ENCODE measurements at regions not wholly inside any gene's neighbourhood (a gene's known extent, or its start where the extent isn't known, plus 50 kb on each side); places are given as distances from the start of the nearest gene placed in this dataset.

DNA sequence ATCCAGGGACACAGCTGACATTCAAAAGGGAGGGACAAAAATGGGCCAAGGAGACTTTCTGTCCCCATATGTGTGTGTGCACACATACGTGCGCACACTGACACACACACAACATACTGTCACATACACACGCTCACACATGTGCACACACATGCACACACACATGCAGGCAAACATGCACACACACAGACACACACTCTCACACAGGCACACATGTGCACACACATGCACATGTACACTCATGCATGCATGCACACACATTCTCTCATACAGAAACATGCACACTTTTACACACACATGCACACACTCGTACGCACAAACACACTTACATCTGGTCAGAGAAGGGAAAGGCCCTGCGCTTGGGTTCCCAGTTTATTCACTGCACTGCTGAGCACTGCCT is 155.1 kb upstream of the MKI67 start:
- DNase-seq (ENCODE audit: extremely low read depth, low read depth) = no peak
- no peak for TF ChIP-seq CTCF (IDR thresholded peaks at IDR 0.05; ENCODE audit: low read depth, low read length)

DNA sequence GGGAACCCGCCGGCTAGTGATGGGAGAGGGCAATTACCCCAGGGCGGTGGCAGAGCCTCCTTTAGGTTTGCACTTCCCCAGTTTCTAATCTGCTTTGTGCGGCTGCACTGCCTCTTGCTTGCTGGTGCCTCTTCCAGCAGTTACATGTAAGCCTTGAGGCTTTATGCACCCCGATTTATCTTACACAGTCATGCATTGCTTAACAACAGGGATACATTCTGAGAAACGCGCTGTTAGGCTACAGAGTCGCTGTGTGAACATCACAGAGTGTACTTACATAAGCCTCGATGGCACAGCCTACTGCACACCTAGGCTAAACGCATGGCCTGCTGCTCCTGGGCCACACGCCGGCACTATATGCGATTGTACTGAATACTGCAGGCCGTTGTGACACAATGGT is 155.6 kb upstream of the MKI67 start:
- DNase-seq (ENCODE audit: extremely low read depth, low read depth) = no peak
- TF ChIP-seq CTCF (IDR thresholded peaks at IDR 0.05; ENCODE audit: low read depth, low read length) = no peak

DNA sequence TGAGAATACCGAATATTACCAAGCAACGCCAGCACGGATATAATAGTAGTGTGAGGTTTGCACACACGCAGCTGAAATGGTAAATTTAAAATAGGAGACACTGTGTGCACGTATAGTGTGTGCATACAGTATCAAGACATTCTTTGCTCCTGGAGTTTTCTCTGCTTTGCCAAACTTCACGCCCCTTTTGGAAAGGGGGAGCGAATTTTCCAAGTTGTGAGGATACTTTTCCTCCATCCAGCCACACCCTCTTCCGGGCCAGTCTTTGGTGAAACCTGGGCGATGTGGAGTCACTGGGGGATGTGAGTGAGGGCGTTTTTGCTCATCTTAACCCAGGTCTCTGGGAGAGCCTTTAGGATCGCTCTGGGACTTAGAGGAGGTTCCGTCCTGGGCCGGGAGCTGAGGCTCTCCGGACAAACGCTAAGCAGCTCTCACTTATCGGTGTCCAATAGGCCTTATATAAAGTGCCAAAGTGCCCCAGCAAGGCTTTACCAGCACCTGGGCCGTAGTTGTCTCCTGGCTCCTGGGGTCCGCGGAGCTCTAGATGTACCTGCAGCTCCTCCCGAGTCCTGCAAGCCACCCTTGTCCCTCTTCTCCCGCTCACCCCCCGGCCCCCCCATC is 160.0 kb upstream of the MKI67 start:
- TF ChIP-seq CTCF (IDR thresholded peaks at IDR 0.05; ENCODE audit: low read depth, low read length) = no peak

DNA sequence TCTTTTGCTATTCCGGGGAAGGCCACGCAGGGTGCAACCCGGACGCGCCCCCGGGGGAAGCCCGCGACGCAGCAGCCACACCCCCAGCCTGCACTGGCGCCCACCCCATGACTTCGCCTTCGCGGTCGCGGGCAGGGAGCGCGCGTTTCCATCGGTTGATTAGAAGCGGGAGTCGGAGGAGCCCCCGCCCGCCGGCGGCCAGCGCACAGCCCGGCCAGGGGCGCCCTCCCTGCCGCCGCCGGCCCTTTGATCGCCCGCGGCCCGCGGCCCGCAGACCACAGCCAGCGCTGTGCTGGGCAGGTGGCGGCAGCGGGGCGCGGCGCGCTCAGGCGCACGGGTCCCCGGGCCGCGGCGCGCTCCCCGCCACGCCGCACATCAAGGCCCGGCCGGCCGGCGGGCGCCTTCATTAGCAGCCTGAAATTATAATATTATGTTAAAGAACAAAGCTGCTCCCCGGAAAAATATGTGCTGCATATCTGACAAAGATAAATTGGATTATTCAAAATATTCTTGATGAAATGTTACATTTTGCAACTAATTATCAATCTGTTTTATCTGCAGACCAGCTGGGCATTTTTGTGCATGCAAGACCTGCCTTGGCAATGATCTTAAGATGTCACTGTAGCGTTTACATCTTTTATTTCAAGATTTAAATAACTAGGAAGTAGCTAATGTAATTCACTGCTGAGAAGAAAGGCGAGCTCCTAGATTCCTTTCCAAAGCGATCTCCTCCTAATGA is 160.7 kb upstream of the MKI67 start:
- TF ChIP-seq CTCF (IDR thresholded peaks at IDR 0.05; ENCODE audit: low read depth, low read length) = no peak
- DNase-seq (ENCODE audit: extremely low read depth, low read depth) = no peak

More for the DNA sequence above, 160.0 kb upstream of the MKI67 start:
- no peak for DNase-seq (ENCODE audit: extremely low read depth, low read depth)

GRCh38 chr10:128287921-128288320 is 161.7 kb upstream of the MKI67 start:
- no peak for TF ChIP-seq CTCF (IDR thresholded peaks at IDR 0.05; ENCODE audit: low read depth, low read length)
- no peak for DNase-seq (ENCODE audit: extremely low read depth, low read depth)

- no peak for DNase-seq (ENCODE audit: extremely low read depth, low read depth)
- no peak for TF ChIP-seq CTCF (IDR thresholded peaks at IDR 0.05; ENCODE audit: low read depth, low read length)
These were observed 163.4 kb upstream of the MKI67 start for GRCh38 chr10:128289621-128290020.

DNA sequence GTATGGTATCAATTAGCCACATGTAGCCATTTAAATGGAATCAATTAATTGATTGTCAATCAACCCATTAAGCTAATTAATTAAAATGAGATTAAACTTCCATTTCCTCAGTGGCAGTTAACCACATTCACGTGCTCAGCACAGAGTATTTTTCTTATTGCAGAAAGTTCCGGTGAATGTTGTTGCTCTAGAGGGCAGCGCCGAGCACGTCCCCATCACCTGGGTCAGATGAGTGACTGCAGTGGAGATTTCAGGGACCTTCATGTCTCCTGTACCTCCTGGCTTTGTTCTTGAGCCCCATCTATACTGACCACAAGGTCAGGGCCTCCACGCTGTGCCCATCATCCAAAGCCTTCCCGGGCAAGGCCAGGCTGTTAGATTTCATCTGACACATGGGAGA is 168.8 kb upstream of the MKI67 start:
- DNase-seq (ENCODE audit: extremely low read depth, low read depth) = no peak
- no peak for TF ChIP-seq CTCF (IDR thresholded peaks at IDR 0.05; ENCODE audit: low read depth, low read length)
